Panc1 (cell line): ENCODE measurements at regions not wholly inside any gene's neighbourhood (a gene's known extent, or its start where the extent isn't known, plus 50 kb on each side); places are given as distances from the start of the nearest gene placed in this dataset.

Experiments
- ATAC-seq: fragments of 200-7000 bp; cut with Tn5 transposase; 2 replicates; pipeline ENCODE4 v1.9.1; 2020; ENCODE audit warnings: mild to moderate bottlenecking, moderate library complexity
- BruUV-seq: library from RNA; stranded (reverse); fragments of 400-500 nt; replicated peaks from 2 replicates; lab custom pipeline; 2021; lab: Mats Ljungman, UMichigan
- CTCF ChIA-PET: fragments of 300-600 bp; sonication (Branson Sonifier 250); formaldehyde crosslinking; loops from one replicate; lab custom pipeline; 2022; ENCODE audit warnings: antibody characterized with exemption; lab: Charles Lee
- POLR2A ChIA-PET: fragments of 300-600 bp; sonication (Branson Sonifier 250); formaldehyde crosslinking; loops from one replicate; lab custom pipeline; 2022; ENCODE audit warnings: antibody characterized with exemption; lab: Charles Lee
- DNase-seq: peaks from one replicate; pipeline ENCODE4 v3.0.0-alpha.2; 2010; ENCODE audit warnings: low read depth, low spot score
- H3K27ac ChIP-seq: 2 replicates; pipeline ENCODE4 v1.5.1; 2011; ENCODE audit warnings: mild to moderate bottlenecking, low read length, inconsistent platforms
- H3K27me3 ChIP-seq: fragments of 200-500 bp; sonication (Bioruptor generic); 2 replicates; pipeline ENCODE4 v1.6.0; 2014; ENCODE audit warnings: low read length, inconsistent platforms; ENCODE audit not compliant: control insufficient read depth, insufficient read depth
- H3K36me3 ChIP-seq: fragments of 200-500 bp; sonication (Bioruptor generic); 2 replicates; pipeline ENCODE4 v1.5.1; 2014; ENCODE audit warnings: inconsistent platforms, mild to moderate bottlenecking, low read length, moderate library complexity; ENCODE audit not compliant: control insufficient read depth, insufficient read depth
- H3K4me1 ChIP-seq: 2 replicates; pipeline ENCODE4 v1.5.1; 2011; ENCODE audit warnings: inconsistent platforms, mild to moderate bottlenecking, low read length, moderate library complexity; ENCODE audit not compliant: control insufficient read depth, insufficient read depth
- H3K4me3 ChIP-seq, 2 experiments: 2 replicates each; pipeline ENCODE4 v1.5.1; 2011 to 2012; ENCODE audit warnings: low read depth in 2 of 2, low read length in 2 of 2, mild to moderate bottlenecking in 2 of 2, inconsistent platforms in 1 of 2, moderate library complexity in 1 of 2
- H3K9me3 ChIP-seq: fragments of 200-500 bp; sonication (Bioruptor generic); 2 replicates; pipeline ENCODE4 v1.5.1; 2014; ENCODE audit warnings: low read depth, mild to moderate bottlenecking, inconsistent platforms, low read length, moderate library complexity; ENCODE audit not compliant: control insufficient read depth, insufficient read depth
- CTCF ChIP-seq: fragments of 450-650 bp; IDR thresholded peaks from 2 replicates; pipeline ENCODE4 v1.5.1; 2017; ENCODE audit warnings: mild to moderate bottlenecking
- POLR2AphosphoS5 ChIP-seq: IDR thresholded peaks from 2 replicates; pipeline ENCODE4 v1.6.1; 2012; ENCODE audit warnings: mild to moderate bottlenecking, low read depth, low read length, moderate library complexity
- REST ChIP-seq, 2 experiments: IDR thresholded peaks; 2 replicates each; pipeline ENCODE4 v1.6.1; 2011 to 2012; ENCODE audit warnings: low read depth in 2 of 2, control low read depth in 1 of 2, low read length in 1 of 2, mild to moderate bottlenecking in 1 of 2, moderate library complexity in 1 of 2; ENCODE audit not compliant: insufficient read depth in 1 of 2
- SIN3A ChIP-seq: IDR thresholded peaks from 2 replicates; pipeline ENCODE4 v1.6.1; 2012; ENCODE audit warnings: low read depth, mild to moderate bottlenecking, low read length, moderate library complexity, borderline replicate concordance; ENCODE audit not compliant: insufficient read depth
- TCF7L2 ChIP-seq: IDR thresholded peaks from 2 replicates; pipeline ENCODE4 v1.6.1; 2011; ENCODE audit warnings: mild to moderate bottlenecking, low read depth, low read length, inconsistent platforms
- in situ Hi-C: cut with HindIII; loops from 2 replicates; pipeline ENCODE4 v1.10.0; 2016; ENCODE audit warnings: low sequenced_read_pairs, low pct_unique_long_range_greater_than_20kb
- intact Hi-C: fragments of 100-400 bp; cut with micrococcal nuclease; formaldehyde crosslinking; loops from one replicate; pipeline ENCODE4 v1.10.0; 2022; ENCODE audit not compliant: unreplicated experiment

GRCh38 chr5:24401773-24402172 lies 243.0 kb downstream of the CDH10 start:
- no peak overlapping the region for H3K27ac ChIP-seq
- BruUV-seq, result no TSS peak
- H3K27me3 ChIP-seq, result no peaks in the 10 kb centered on the region
- H3K36me3 ChIP-seq, result no peaks in the 10 kb centered on the region
- no peak overlapping the region for H3K4me3 ChIP-seq
- ChIA-PET POLR2A (no interaction called here), CTCF (no interaction called here)
- H3K9me3 ChIP-seq, result no peaks in the 10 kb centered on the region
- intact Hi-C loops, result no loop called here
- ATAC-seq (no peak), DNase-seq (no peak)
- in situ Hi-C loops, result no loop called here
- TF ChIP-seq REST (IDR thresholded peaks at IDR 0.05; ENCODE audit: insufficient read depth in 1 of 2, low read depth in 2 of 2, low read length in 1 of 2) (no peak), TCF7L2 (no peak), SIN3A (no peak), POLR2AphosphoS5 (no peak), CTCF (no peak)
- H3K4me1 ChIP-seq, result no peaks in the 10 kb centered on the region

- H3K27me3 ChIP-seq, result no peaks in the 10 kb centered on the region
- no peaks in the 10 kb centered on the region for H3K9me3 ChIP-seq
- BruUV-seq, result no TSS peak
- intact Hi-C loops, result no loop called here
- H3K4me1 ChIP-seq, result no peaks in the 10 kb centered on the region
- POLR2A ChIA-PET, result no interaction called here
- TF ChIP-seq CTCF, result no peak
- no peak for TF ChIP-seq TCF7L2
- no peak for TF ChIP-seq POLR2AphosphoS5
- no peak for TF ChIP-seq REST (IDR thresholded peaks at IDR 0.05; ENCODE audit: insufficient read depth in 1 of 2, low read depth in 2 of 2, low read length in 1 of 2)
- TF ChIP-seq SIN3A, result no peak
- ATAC-seq (no peak), DNase-seq (no peak)
- no peak overlapping the region for H3K4me3 ChIP-seq
- no peak overlapping the region for H3K27ac ChIP-seq
- in situ Hi-C loops, result no loop called here
- H3K36me3 ChIP-seq, result no peaks in the 10 kb centered on the region
- CTCF ChIA-PET, result no interaction called here
Observed at GRCh38 chr5:24407466-24407865, 237.3 kb downstream of the CDH10 start.
